HG03066 (cell line): ENCODE measurements at regions not wholly inside any gene's neighbourhood (a gene's known extent, or its start where the extent isn't known, plus 50 kb on each side); places are given as distances from the start of the nearest gene placed in this dataset.

ENCODE experiments used
- ATAC-seq: cut with Tn5 transposase; IDR thresholded peaks from one replicate; pipeline ENCODE4 v1.9.1; 2021; ENCODE audit warnings: low read depth; ENCODE audit not compliant: unreplicated experiment

- ATAC-seq: no peak
Observed at GRCh38 chr12:67829896-67830295, 159.4 kb upstream of the IFNG-AS1 start.

GRCh38 chr12:67832155-67832554 is 157.1 kb upstream of the IFNG-AS1 start:
- no peak for ATAC-seq

GRCh38 chr12:67833602-67834001 is 155.6 kb upstream of the IFNG-AS1 start:
- ATAC-seq: no peak

- no peak for ATAC-seq
Observed at GRCh38 chr12:67837876-67838275, 151.4 kb upstream of the IFNG-AS1 start.

- ATAC-seq: no peak
Observed at GRCh38 chr12:67842124-67842523, 147.1 kb upstream of the IFNG-AS1 start.

- ATAC-seq: no peak
Observed at GRCh38 chr12:67843257-67843656, 146.0 kb upstream of the IFNG-AS1 start.

GRCh38 chr12:67852701-67853100 is 136.5 kb upstream of the IFNG-AS1 start:
- no peak for ATAC-seq

GRCh38 chr12:67853204-67853603 is 136.0 kb upstream of the IFNG-AS1 start:
- ATAC-seq: no peak

GRCh38 chr12:67854351-67854750 is 134.9 kb upstream of the IFNG-AS1 start:
- no peak for ATAC-seq

GRCh38 chr12:67855103-67855502 is 134.1 kb upstream of the IFNG-AS1 start:
- no peak for ATAC-seq

GRCh38 chr12:67871231-67871630 is 118.0 kb upstream of the IFNG-AS1 start:
- ATAC-seq: no peak

- no peak for ATAC-seq
Observed at GRCh38 chr12:67873355-67873754, 115.9 kb upstream of the IFNG-AS1 start.

- no peak for ATAC-seq
Observed at GRCh38 chr12:67876305-67876915, 112.8 kb upstream of the IFNG-AS1 start.

GRCh38 chr12:67877727-67878126 is 111.5 kb upstream of the IFNG-AS1 start:
- no peak for ATAC-seq

GRCh38 chr12:67879937-67880336 is 109.3 kb upstream of the IFNG-AS1 start:
- no peak for ATAC-seq

- ATAC-seq: no peak
Observed at GRCh38 chr12:67881565-67881964, 107.7 kb upstream of the IFNG-AS1 start.

- ATAC-seq: no peak
Observed at GRCh38 chr12:67884596-67884995, 104.7 kb upstream of the IFNG-AS1 start.

GRCh38 chr12:67885375-67886169 is 103.7 kb upstream of the IFNG-AS1 start:
- ATAC-seq: no peak

- ATAC-seq: no peak
Observed at GRCh38 chr12:67887065-67887464, 102.2 kb upstream of the IFNG-AS1 start.

- ATAC-seq: no peak
Observed at GRCh38 chr12:67889931-67890330, 99.3 kb upstream of the IFNG-AS1 start.

- no peak for ATAC-seq
Observed at GRCh38 chr12:67890726-67891258, 98.5 kb upstream of the IFNG-AS1 start.

GRCh38 chr12:67891596-67891995 is 97.7 kb upstream of the IFNG-AS1 start:
- ATAC-seq: no peak
